Spinal cord (tissue), 9 donors: ENCODE measurements at regions not wholly inside any gene's neighbourhood (a gene's known extent, or its start where the extent isn't known, plus 50 kb on each side); places are given as distances from the start of the nearest gene placed in this dataset.
A peak's percentile ranks its signal among the peaks of the same experiment; 100 is the strongest.

Source experiments
- DNase-seq, 6 donors: peaks; one replicate each; pipeline versions ENCODE4 v3.0.0 to v3.0.0-alpha.2; 2013 to 2015; ENCODE audit warnings: low spot score in 6 of 6, low read depth in 4 of 6
- H3K27ac ChIP-seq: one replicate; pipeline ENCODE4 v1.5.1; 2013; ENCODE audit warnings: low read depth, low read length, control low read depth
- H3K27me3 ChIP-seq: one replicate; pipeline ENCODE4 v1.6.1; 2013; ENCODE audit warnings: low read length; ENCODE audit not compliant: control insufficient read depth, insufficient read depth
- H3K36me3 ChIP-seq: one replicate; pipeline ENCODE4 v1.6.1; 2013; ENCODE audit warnings: low read length; ENCODE audit not compliant: control insufficient read depth, insufficient read depth
- H3K4me1 ChIP-seq: one replicate; pipeline ENCODE4 v1.6.1; 2013; ENCODE audit warnings: low read length; ENCODE audit not compliant: control insufficient read depth, insufficient read depth
- H3K4me3 ChIP-seq: one replicate; pipeline ENCODE4 v1.5.1; 2013; ENCODE audit warnings: low read depth, low read length, control low read depth
- H3K9me3 ChIP-seq: one replicate; pipeline ENCODE4 v1.6.1; 2013; ENCODE audit warnings: low read length; ENCODE audit not compliant: control insufficient read depth, insufficient read depth
- WGBS: methylation state at CpG from one replicate; pipeline ENCODE4 v1.1.5; 2013; ENCODE audit warnings: missing lambda C conversion rate; ENCODE audit not compliant: insufficient coverage; 5-methylcytosine and 5-hydroxymethylcytosine counted together
- donor health status: healthy.

- no peaks in the 10 kb centered on the region for H3K36me3 ChIP-seq
- H3K27ac ChIP-seq: no peak overlapping the region
- H3K4me3 ChIP-seq: no peak overlapping the region
- 95% methylated on average over 8 of the region's 8 CpGs for WGBS
- H3K9me3 ChIP-seq: no peaks in the 10 kb centered on the region
- no peaks in the 10 kb centered on the region for H3K4me1 ChIP-seq
- no peaks in the 10 kb centered on the region for H3K27me3 ChIP-seq
- no peak for DNase-seq
Observed at GRCh38 chr18:77992057-77992456, 742.4 kb downstream of the GALR1 start.

DNA sequence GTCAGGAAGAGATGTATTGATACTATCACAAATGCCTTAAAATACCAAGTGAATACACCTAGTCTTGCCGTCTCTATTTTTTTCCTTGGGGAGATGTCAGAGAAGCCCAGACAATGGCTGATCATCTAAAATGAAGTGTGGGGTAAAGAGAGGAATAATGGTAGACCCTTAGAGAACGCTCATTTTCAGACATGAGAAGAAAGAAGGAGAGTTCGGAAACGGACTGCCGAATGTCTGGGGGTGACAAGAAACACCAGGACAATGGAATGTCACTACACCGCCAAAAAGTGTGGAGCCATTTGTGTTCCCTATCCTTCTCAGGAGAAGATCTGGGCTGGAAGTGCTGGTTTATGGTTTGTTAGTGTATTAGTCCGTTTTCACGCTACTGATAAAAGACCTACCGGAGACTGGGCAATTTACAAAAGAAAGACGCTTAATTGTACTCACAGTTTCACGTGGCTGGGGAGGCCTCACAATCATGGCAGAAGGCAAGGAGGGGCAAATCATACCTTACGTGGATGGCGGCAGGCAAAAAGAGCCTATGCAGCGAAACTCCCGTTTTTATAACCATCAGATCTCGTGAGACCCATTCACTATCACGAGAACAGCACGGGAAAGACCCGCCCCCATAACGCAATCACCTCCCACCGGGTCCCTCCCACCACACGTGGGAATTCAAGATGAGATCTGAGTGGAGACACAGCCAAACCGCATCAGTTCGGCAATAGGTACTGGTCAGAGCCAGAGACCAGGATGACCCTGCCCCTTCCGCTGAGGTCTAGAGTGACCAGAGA, 743.7 kb downstream of the GALR1 start:
- no peaks in the 10 kb centered on the region for H3K36me3 ChIP-seq
- no peak overlapping the region for H3K27ac ChIP-seq
- H3K4me3 ChIP-seq: no peak overlapping the region
- no peaks in the 10 kb centered on the region for H3K9me3 ChIP-seq
- DNase-seq: no peak
- no peaks in the 10 kb centered on the region for H3K4me1 ChIP-seq
- 94% methylated on average over 20 of the region's 25 CpGs for WGBS
- no peaks in the 10 kb centered on the region for H3K27me3 ChIP-seq

- H3K4me1 ChIP-seq: no peaks in the 10 kb centered on the region
- no peak overlapping the region for H3K27ac ChIP-seq
- no peaks in the 10 kb centered on the region for H3K36me3 ChIP-seq
- H3K9me3 ChIP-seq: peaks cover 3% of the 10 kb centered on the region
- 89% methylated on average over 3 of the region's 3 CpGs for WGBS
- no peak overlapping the region for H3K4me3 ChIP-seq
- DNase-seq: no peak
- no peaks in the 10 kb centered on the region for H3K27me3 ChIP-seq
Observed at GRCh38 chr18:77995593-77995992, 745.9 kb downstream of the GALR1 start.

DNA sequence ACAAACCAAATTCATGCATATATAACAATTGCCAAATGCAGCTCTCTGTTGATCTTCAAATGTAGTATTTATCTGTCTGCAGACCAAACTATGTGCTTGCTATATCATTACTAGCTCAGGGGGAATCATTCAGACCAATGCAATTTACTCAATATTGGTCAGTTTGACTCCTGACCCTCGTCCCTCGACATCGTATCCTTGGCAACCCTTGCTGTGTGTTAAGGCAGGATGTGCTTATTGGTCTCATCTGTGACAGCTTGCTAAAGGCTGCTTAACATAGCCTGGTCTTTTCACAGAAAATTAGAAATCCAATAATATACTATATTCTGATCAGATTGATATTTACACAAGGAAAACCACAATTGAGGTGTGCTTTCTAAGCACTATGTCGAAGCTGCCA, 747.1 kb downstream of the GALR1 start:
- Histone ChIP-seq H3K36me3 (no peaks in the 10 kb centered on the region), H3K27me3 (no peaks in the 10 kb centered on the region), H3K9me3 (peaks cover 5% of the 10 kb centered on the region), H3K4me3 (no peak overlapping the region), H3K27ac (no peak overlapping the region), H3K4me1 (no peaks in the 10 kb centered on the region)
- DNase-seq: peak in 1 of 6 donors; percentile 43
- no CpG with 5 or more reads among the region's 4 CpGs for WGBS

- no peaks in the 10 kb centered on the region for H3K36me3 ChIP-seq
- H3K27me3 ChIP-seq: no peaks in the 10 kb centered on the region
- DNase-seq: no peak
- no peak overlapping the region for H3K4me3 ChIP-seq
- H3K4me1 ChIP-seq: peaks cover 2% of the 10 kb centered on the region
- H3K27ac ChIP-seq: no peak overlapping the region
- H3K9me3 ChIP-seq: peaks cover 7% of the 10 kb centered on the region
Observed at GRCh38 chr18:78001811-78002210, 752.2 kb downstream of the GALR1 start.

DNA sequence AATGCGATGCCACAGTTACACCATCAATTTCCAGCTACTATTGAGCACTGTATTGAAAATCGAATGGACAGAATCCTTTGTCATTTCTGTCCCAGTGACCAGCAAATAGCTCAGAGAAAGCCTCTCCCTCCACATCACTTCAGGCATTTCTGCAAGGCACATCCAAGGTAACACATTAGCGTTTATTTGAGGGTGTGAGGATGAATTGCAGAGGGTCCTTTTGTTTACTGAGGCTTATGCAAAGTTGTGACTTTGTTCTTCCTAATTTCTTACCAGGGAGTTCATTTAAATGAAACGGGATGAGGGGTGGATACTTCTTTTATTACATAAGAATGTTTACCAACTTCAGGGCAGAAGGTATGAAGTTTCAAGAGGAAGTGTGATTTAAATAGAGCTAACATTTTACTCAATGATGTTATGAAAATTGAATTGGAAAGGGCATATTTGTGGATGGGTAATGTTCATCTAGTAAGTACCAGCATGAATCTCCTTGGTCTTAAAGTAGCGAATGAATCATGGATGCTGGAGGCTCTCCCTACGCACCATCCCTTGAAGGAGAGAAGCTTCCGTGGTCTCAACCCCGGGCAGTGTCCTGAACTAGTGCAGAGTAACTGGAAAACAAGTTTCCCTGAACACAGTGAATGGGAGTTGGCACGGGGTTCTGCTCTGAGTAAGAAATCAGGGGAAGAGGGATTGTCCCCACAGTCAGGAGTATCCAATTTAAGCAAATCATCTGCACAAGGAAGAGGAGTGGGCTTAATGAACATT, 756.5 kb downstream of the GALR1 start:
- Histone ChIP-seq H3K9me3 (peaks cover 5% of the 10 kb centered on the region), H3K4me3 (no peak overlapping the region), H3K4me1 (peaks cover 3% of the 10 kb centered on the region), H3K27me3 (no peaks in the 10 kb centered on the region), H3K27ac (no peak overlapping the region), H3K36me3 (no peaks in the 10 kb centered on the region)
- peak in 1 of 6 donors; percentile 11 for DNase-seq
- WGBS: 50% methylated on average over 2 of the region's 9 CpGs

DNA sequence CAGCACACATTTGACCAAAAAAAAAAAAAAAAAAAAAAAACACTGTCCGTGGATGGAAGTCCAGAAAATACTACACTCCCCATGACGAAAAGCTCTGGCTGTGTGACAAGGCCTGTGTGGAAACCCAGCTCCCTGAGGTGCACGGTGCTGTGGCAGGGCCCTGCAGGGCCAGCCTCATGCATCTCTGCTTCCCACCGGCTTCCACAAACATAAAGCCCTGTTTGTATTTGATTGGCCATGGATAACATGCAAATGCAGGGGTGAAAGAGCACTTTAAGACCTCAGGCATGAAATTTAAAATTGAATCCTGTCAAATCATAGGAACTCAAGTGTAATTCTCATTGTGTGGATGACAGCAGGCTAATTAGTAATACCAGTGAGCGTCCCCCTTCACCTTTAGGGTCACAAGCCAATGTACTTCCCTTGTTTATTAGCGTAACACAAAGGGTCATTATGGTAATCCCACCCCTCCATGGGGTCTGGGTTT, 757.2 kb downstream of the GALR1 start:
- peak in 2 of 6 donors; percentile 20 to 35 for DNase-seq
- H3K9me3 ChIP-seq: peaks cover under 1% of the 10 kb centered on the region
- H3K36me3 ChIP-seq: no peaks in the 10 kb centered on the region
- WGBS: 20% methylated on average over 2 of the region's 6 CpGs
- no peaks in the 10 kb centered on the region for H3K27me3 ChIP-seq
- peaks cover 3% of the 10 kb centered on the region for H3K4me1 ChIP-seq
- H3K27ac ChIP-seq: no peak overlapping the region
- H3K4me3 ChIP-seq: no peak overlapping the region

DNA sequence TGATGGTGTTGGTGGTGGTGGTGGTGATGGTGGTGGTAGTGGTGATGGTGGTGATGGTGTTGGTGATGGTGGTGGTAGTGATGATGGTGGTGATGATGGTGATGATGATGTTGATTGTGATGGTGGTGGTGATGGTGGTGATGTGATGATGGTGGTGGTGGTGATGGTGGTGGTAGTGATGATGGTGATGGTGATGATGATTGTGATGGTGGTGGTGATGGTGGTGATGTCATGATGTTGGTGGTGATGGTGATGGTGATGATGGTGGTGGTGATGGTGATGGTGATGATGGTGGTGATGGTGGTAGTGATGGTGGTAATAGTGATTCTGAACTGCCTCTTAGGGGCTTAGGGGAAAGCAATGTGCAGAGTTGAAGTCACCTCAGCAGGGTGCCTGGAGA, 760.7 kb downstream of the GALR1 start:
- no peak for DNase-seq
- Histone ChIP-seq H3K4me3 (no peak overlapping the region), H3K27me3 (no peaks in the 10 kb centered on the region), H3K27ac (no peak overlapping the region), H3K4me1 (peaks cover 3% of the 10 kb centered on the region), H3K9me3 (no peaks in the 10 kb centered on the region), H3K36me3 (no peaks in the 10 kb centered on the region)

GRCh38 chr18:78017869-78018268, 768.2 kb downstream of the GALR1 start:
- H3K36me3 ChIP-seq: no peaks in the 10 kb centered on the region
- no peak overlapping the region for H3K27ac ChIP-seq
- no peaks in the 10 kb centered on the region for H3K9me3 ChIP-seq
- H3K4me3 ChIP-seq: no peak overlapping the region
- 84% methylated on average over 7 of the region's 8 CpGs for WGBS
- H3K27me3 ChIP-seq: no peaks in the 10 kb centered on the region
- H3K4me1 ChIP-seq: no peaks in the 10 kb centered on the region
- DNase-seq: no peak

- DNase-seq: peak in 1 of 6 donors; percentile 12
- no peaks in the 10 kb centered on the region for H3K9me3 ChIP-seq
- no peak overlapping the region for H3K27ac ChIP-seq
- H3K4me1 ChIP-seq: no peaks in the 10 kb centered on the region
- 17% methylated on average over 1 of the region's 3 CpGs for WGBS
- H3K36me3 ChIP-seq: no peaks in the 10 kb centered on the region
- no peaks in the 10 kb centered on the region for H3K27me3 ChIP-seq
- H3K4me3 ChIP-seq: no peak overlapping the region
Observed at GRCh38 chr18:78021196-78021595, 771.5 kb downstream of the GALR1 start.
